VCaP (cell line): ENCODE measurements at regions not wholly inside any gene's neighbourhood (a gene's known extent, or its start where the extent isn't known, plus 50 kb on each side); places are given as distances from the start of the nearest gene placed in this dataset.

Experiments
- H3K27ac ChIP-seq: fragments of 450-650 bp; 2 replicates; pipeline ENCODE4 v1.5.1; 2017
- TF ChIP-seq, protein P1 (sequence below): fragments of 450-650 bp; conservative IDR thresholded peaks from 2 replicates; pipeline ENCODE4 v1.5.1; 2017; ENCODE audit warnings: mild to moderate bottlenecking, moderate library complexity

DNA sequence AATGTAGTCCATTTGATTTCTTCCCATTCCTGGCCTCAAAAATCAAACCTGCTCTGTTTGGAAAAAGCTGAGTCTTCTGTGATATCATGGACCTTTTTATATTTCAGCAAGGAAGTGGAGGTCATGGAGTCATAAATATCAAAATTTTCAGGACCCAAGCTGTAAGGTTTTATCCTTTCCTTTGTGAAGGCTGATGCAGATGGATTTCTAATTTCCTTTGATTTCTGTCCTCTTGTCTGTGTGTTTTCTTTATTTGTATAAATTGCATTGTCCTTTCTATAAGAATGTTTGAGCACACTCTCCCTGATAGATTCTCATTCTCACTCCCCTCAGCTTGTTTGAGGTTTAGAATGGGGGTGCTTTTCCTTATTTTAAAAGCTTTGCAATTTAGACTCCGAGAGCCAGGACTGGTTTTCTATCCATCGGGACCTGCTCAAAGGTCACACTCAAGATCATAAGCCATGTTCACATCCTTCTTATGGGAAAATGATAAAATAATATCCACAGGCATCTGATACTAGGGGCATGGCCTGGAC lies 127.4 kb upstream of the TMEM161B start:
- TF ChIP-seq, protein P1, sequence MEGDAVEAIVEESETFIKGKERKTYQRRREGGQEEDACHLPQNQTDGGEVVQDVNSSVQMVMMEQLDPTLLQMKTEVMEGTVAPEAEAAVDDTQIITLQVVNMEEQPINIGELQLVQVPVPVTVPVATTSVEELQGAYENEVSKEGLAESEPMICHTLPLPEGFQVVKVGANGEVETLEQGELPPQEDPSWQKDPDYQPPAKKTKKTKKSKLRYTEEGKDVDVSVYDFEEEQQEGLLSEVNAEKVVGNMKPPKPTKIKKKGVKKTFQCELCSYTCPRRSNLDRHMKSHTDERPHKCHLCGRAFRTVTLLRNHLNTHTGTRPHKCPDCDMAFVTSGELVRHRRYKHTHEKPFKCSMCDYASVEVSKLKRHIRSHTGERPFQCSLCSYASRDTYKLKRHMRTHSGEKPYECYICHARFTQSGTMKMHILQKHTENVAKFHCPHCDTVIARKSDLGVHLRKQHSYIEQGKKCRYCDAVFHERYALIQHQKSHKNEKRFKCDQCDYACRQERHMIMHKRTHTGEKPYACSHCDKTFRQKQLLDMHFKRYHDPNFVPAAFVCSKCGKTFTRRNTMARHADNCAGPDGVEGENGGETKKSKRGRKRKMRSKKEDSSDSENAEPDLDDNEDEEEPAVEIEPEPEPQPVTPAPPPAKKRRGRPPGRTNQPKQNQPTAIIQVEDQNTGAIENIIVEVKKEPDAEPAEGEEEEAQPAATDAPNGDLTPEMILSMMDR, result no peak
- no peak overlapping the region for H3K27ac ChIP-seq

DNA sequence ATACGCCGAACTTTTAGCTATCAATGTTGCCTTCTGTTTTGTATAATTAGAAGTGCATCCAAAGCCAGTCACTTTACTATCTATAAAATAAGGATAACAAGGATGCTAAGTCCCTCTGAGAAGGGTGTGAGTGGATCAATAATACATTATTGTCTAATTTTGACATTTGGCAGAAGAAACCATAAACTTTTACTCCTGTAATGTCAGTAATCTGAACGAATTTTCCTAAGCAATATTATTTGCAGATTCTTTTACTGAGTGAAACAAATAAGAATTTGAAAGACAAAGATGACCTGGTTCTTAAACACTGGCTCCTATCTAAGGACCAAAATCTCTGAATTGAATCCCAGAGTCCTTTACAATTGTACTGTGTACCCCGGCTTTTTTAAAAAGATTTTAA lies 126.6 kb upstream of the TMEM161B start:
- no peak overlapping the region for H3K27ac ChIP-seq
- TF ChIP-seq, protein P1, result no peak

DNA sequence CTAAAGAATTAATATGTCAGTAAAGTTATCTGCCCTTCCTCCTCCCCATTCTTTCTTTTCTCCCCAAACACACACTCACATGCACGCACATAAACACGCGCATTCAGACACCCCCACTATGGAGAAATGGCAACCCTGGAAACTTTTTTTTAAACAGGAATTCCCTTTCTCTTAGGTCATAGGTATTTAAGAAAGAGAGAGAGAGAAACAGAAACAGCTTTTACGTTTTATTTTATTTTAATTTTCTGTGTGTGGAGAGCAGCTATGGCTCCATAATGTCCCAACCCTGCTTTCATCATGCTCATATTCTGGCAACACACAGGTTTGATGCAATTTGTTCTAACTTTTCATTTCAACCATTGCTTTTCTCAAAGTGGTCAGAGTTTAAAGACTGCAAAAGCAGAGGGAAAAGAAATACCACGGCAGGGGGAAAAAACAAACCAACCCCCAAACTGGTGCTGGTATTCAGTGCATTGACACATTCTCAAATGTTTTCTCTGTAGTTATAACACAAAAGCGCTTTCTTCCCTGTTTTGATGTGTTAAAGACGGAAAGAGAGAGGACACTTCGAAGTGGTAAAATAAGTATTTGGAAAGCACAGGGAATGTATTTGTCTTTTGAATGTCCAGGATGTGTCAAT lies 126.0 kb upstream of the TMEM161B start:
- H3K27ac ChIP-seq, result no peak overlapping the region
- TF ChIP-seq, protein P1, result no peak

GRCh38 chr5:88393716-88394535 lies 125.3 kb upstream of the TMEM161B start:
- TF ChIP-seq, protein P1, result no peak
- no peak overlapping the region for H3K27ac ChIP-seq

- TF ChIP-seq, protein P1, result no peak
- no peak overlapping the region for H3K27ac ChIP-seq
Observed at GRCh38 chr5:88393042-88393441, 124.4 kb upstream of the TMEM161B start.

- TF ChIP-seq, protein P1, result no peak
- no peak overlapping the region for H3K27ac ChIP-seq
Observed at GRCh38 chr5:88391991-88392390, 123.3 kb upstream of the TMEM161B start.

DNA sequence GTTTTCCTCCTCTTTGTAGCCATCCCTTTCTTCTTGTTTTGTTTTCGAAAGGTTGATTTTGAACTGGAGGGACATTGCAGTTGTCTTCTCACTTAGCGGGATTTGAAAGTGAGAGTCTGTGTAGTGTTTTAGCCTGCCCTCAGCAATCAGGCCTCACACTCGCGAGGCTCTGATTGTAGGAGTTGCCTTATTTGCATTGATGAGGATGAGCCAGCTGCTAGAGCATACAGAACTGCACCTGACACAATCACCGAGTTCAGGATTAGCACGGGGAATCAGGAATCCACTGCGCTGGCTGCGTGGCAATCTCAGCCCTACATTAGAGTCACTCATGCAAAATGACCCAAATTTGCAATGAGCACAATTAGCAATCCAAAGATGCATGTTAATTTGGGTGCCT lies 122.5 kb upstream of the TMEM161B start:
- TF ChIP-seq, protein P1, result no peak

More for the DNA sequence above, 122.5 kb upstream of the TMEM161B start:
- no peak overlapping the region for H3K27ac ChIP-seq
